GM19463 (cell line): ENCODE measurements at regions not wholly inside any gene's neighbourhood (a gene's known extent, or its start where the extent isn't known, plus 50 kb on each side); places are given as distances from the start of the nearest gene placed in this dataset.

ENCODE experiments used
- ATAC-seq: cut with Tn5 transposase; IDR thresholded peaks from one replicate; pipeline ENCODE4 v1.9.1; 2021; ENCODE audit warnings: mild to moderate bottlenecking, moderate library complexity; ENCODE audit not compliant: unreplicated experiment

DNA sequence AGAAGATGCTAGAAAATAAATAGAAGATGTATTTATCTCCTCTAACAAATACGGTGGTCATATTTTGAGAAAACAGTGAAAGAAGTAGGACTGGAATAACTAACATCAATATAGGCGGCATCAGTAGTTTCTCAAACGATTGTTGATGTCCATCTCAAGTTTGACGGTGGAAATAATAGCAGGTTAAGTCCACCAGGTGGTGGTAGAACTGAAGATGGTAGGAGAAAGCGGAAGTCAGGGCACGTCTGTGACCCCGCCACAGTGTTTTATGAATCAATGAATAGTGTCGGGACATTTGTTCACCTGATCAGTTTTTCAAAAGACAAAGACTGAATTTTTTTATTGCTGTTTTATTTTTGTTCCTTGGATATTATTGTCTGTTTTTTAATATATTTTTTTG, 706.4 kb upstream of the SLC10A2 start:
- ATAC-seq, result no peak

GRCh38 chr13:103762523-103762922, 696.3 kb upstream of the SLC10A2 start:
- ATAC-seq, result no peak

DNA sequence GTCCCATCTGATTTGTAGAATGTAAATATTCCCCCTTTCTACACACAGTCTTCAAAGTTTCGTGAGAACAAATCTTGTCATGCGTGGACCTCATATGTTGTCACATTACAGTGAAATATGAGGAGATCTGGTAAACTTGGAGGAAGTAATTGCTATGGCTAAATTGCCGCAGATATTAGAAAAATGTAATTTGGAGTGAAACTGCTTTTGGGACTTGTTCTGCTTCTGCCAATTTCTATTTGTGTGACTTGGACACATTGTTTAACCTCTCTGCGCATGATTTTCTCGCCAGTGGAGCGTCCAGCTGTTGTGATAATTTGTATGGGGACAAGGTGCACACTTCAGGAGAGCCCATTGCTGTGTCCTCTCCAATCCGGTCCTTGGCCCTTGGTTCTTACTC, 693.1 kb upstream of the SLC10A2 start:
- ATAC-seq, result no peak

DNA sequence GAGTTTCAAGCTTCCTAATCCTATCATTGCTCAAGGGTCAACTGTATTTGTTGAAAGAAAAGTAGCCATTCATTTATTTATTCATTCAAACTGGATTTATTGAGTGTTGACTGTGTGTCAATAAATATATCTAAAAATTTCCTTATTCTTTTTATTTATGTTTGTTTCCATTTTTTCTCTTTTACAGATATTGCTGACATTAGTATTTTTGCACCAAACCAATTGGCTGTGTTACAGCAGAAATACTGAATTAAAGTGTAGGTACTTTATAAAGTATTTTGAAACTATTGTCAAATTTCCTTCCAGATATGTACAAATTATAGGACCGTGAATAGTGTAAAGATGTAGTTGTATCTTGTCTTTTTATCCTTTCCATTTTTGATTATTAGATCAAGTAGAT, 692.0 kb upstream of the SLC10A2 start:
- no peak for ATAC-seq

GRCh38 chr13:103757361-103757760, 691.1 kb upstream of the SLC10A2 start:
- no peak for ATAC-seq

DNA sequence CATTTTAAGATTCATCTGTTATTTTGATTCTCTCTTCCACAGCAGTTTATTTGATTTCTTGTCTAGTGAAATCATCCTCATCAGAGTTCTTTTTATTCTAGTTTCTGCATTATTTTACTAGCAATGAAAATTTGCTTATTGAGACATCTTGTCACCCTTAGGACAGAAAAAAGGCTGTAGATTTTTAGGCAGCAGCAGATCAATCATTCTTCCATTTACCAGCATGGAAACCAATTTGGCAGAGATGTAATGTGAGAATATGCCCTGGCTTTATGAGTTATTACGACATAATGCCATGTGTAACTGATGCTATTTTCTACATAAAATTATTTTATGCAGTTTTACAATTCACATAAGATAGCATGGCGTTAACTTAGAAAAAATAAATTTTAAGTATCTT, 688.6 kb upstream of the SLC10A2 start:
- ATAC-seq, result no peak

- no peak for ATAC-seq
These were observed 668.6 kb upstream of the SLC10A2 start for GRCh38 chr13:103734837-103735236.

DNA sequence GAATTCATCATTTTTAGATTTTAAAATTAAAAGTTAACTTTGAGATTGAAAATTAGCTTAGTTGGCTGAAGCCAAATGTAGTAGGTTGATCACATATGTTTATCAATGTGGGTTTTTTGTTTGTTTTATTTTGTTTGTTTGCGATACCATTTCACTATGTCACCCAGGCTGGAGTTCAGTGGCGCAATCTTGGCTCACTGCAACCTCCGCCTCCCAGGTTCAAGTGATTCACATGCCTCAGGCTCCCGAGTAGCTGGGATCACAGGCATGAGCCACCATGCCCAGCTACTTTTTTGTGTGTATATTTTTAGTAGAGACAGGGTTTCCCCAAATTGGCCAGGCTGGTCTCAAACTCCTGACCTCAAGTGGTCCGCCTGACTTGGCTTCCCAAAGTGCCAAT, 665.7 kb upstream of the SLC10A2 start:
- ATAC-seq, result no peak

- no peak for ATAC-seq
These were observed 664.2 kb upstream of the SLC10A2 start for GRCh38 chr13:103730407-103730806.

DNA sequence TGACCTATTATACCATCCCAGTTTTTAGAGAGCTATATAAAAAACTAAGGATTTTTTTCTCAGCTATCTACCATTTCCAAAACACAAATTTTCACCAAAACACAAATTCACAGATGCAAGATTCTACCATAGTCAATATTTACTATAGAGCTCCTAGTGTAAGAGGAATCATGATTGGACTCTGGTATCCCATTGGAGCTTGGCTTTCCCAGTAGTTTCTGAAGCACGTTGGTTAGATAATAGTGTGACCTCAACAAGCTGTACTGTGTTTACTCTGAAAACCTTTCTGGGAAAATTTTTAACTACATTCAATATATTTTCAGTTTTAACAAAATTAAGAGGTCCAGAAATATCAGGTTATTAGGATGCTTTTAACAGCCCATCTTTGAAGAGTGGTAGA, 660.6 kb upstream of the SLC10A2 start:
- no peak for ATAC-seq

DNA sequence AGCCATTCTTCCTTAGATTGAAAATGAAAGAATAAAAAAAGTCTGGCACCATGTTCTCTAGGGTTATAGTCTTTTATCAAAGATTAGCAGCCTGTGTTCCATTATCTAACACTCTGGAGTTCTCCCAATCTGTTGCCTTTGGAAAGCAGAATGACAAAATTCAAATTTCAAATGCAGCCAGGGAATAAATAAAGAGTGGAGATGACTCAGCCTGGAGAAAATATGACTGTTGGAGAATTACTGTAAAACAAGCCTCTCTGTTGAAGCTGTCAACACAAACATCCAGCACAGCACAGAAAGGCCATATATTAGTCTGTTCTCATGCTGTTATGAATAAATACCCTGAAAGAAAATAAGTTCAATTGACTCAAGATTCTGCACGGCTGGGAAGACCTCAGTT, 650.5 kb upstream of the SLC10A2 start:
- no peak for ATAC-seq

GRCh38 chr13:103715335-103715734, 649.1 kb upstream of the SLC10A2 start:
- ATAC-seq, result no peak

DNA sequence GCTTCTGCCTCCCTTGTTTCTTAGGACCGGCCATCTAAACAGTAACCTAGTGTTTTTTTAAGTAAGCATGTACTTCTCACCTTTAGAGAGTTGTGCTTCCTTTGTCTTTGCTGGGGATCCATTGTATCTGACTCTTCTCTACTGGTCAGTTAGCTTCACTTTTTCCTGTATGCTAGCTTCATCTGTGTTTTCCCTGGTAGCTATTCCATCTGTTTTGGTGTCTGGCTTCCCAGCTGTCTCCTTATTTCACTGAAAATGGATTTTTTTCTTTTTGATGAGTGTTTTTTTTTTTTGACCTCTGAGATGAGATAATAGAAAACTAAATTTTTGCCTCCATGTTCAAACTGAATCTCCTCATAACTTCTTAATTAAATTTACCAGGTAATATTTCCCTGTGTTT, 637.0 kb upstream of the SLC10A2 start:
- no peak for ATAC-seq

DNA sequence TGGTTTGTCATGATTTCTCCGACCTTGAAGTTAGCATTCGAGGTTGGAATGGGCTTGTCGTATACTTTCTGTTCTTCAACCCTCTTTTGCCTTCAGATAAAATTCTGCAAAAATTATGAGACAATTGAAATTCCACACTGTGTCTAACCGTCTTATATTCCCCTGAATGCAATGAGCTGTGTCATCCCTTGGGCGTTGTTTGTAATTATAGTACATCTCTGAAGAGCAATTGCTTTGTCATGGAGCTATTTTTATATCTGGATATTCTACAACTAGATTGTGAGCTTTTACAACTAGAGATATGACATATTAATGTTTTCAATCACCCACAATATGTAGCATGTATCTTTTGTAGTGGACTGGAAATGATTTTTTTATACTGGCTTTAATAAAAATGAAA, 631.8 kb upstream of the SLC10A2 start:
- ATAC-seq, result no peak

DNA sequence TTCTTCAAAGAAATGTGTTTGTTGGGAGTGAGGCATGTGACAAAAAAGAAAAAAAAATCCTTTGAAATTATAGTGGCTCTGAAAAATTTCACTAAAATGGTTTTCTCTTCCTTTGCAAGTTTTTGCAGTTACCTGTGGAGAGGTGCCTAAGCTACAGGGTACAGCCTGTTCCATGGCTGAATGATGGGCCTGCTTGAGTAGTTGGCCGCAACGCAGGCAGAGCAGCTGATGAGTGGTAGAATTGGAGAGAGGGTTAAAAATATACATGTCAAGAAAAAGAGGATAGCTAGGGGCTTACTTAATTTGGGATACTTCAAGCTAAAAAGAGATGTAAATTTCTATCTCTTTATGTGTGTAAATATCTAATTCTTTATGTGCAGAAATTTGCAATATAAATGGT, 629.1 kb upstream of the SLC10A2 start:
- no peak for ATAC-seq

DNA sequence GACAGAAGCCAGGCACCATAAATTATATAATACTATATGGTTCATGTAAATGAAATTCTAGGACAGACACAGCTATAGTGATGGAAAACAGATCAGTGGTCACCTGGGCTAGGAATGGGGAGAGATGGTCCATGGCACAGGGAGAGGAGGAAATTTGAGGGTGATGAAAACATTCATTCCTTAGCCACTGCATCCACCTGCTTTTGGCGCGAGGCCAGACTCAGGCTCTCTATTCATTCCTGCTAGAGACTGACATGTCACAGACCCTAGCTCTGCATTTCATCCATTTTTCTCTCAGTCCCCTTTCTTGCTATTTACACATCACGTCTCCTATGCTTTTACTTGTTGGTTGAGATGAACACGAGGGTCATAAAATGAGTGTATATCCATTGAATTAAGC, 628.3 kb upstream of the SLC10A2 start:
- no peak for ATAC-seq

DNA sequence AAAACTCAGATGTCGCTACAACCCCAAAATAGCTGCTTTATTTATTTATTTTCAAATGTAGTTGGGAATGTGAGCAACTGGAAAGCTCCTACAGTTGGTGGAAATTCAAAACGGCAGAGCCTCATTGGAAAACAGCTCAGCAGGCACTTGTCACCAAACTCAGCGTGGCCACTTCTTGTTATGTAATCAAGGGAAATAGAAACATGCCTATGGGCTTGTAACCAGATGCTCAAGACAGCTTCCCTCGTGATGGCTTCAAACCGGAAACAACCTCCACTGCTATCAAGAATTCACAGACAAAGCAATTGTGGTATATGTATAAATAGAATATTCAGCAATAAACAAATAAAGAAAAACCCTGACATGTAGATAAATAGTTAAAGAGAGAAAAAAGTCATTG, 627.8 kb upstream of the SLC10A2 start:
- no peak for ATAC-seq

DNA sequence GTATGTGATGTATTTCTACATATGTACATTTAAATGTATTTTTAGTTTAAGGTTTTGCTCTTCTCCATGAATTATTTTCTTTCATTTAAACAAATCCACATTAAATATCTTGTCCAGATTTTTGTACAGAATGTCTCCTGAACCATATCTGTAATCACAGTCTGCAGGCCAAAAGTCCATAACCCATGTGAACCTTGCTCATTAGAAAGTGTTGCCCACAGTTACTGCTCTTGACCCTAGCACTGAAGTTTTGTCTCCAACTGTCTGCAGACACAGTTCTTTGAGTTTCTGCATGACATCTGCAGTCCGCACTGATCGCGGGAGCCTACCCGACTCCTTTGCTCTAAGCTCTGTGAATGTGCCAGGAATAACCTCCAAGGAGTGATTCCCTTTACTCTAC, 626.2 kb upstream of the SLC10A2 start:
- no peak for ATAC-seq

DNA sequence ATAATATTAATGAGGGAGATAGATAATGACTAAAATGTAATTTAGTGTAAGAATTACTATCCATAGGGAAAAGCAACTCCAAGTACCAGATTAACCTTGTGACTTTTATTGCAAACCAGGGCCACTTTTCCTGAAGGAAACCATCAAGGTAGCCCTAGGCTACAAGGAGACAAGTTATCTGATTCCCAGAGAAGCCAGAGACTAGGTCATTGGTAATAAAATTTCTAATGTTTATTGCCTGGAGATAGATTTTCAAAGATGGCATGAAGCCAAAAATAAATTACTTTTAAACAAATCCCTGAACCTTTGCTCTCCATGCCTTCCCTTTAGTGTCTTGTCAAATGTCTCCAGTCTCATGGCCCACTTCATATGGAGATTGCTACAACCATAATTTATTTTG, 610.1 kb upstream of the SLC10A2 start:
- no peak for ATAC-seq

DNA sequence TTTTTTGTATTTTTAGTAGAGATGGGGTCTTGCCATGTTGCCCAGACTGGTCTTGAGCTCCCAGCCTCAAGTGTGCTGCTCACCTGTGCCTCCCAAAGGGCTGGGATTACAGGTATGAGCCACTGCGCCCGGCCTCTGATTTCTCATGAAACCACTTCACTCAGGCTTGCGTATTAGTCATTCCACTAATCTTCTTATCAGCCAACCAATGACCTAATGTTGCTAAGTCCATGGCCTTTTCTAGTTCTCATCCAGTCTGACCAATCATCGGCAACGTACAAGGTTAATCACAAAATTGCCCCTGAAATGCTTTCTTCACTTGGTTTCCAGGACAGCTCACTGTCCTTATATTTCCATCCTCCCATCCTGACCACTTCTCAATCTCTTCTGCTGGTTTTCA, 605.3 kb upstream of the SLC10A2 start:
- no peak for ATAC-seq

DNA sequence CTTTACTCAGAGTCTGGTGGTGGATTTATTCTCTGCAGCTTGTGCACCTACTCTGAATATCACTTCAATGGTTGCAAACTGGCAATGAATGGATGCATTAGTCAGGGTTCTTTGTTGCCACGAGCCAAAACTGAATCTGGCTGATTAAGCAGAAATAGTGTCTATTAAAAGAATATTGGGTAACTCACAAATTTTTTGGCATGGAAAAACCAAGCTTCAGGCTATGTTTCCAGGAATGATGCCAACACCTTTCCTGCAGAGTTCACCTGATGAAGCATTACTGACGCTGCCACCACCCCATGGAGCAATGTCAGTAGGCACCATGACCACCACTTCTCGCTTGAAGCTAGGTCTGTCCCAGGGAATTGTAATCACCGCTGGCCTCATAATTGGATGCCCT, 597.8 kb upstream of the SLC10A2 start:
- no peak for ATAC-seq

DNA sequence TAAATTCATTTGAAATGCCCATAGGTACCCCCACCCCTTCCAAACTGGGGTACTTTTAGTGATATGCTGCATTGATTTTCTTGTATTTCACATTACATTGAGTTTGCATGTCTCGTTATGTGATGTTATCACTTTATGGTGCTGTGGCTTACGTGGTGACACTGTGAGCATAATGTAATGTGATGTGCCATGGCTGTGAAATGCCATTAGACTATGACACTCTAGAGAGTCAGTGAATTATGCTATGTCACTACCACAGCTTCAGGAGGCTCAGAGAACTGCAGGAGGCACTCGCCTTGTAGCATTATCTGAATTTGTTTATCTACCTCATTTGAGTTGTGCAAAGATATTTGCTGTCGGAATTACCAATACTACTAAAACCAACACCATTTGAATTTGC, 590.1 kb upstream of the SLC10A2 start:
- no peak for ATAC-seq

GRCh38 chr13:103640606-103641005, 574.4 kb upstream of the SLC10A2 start:
- no peak for ATAC-seq

- ATAC-seq, result no peak
These were observed 573.1 kb upstream of the SLC10A2 start for GRCh38 chr13:103639326-103639725.
